Ascending aorta (tissue), 2 donors: ENCODE measurements at regions not wholly inside any gene's neighbourhood (a gene's known extent, or its start where the extent isn't known, plus 50 kb on each side); places are given as distances from the start of the nearest gene placed in this dataset.

Experiments
- DNase-seq, 2 donors: peaks; one replicate each; pipeline ENCODE4 v3.0.0-alpha.2; 2019; ENCODE audit warnings: low spot score in 2 of 2
- H3K27ac ChIP-seq, 2 donors: fragments of 200-600 bp; sonication (generic); one replicate each; pipeline ENCODE4 v1.5.1; 2016 to 2017; ENCODE audit warnings: mild to moderate bottlenecking in 1 of 2
- H3K27me3 ChIP-seq: fragments of 200-600 bp; sonication (generic); one replicate; pipeline ENCODE4 v1.5.1; 2017
- H3K36me3 ChIP-seq, 2 donors: fragments of 200-600 bp; sonication (generic); one replicate each; pipeline ENCODE4 v1.5.1; 2016
- H3K4me1 ChIP-seq, 2 donors: fragments of 200-600 bp; sonication (generic); one replicate each; pipeline ENCODE4 v1.5.1; 2016 to 2017; ENCODE audit warnings: mild to moderate bottlenecking in 1 of 2
- H3K4me3 ChIP-seq, 2 donors: fragments of 200-600 bp; sonication (generic); one replicate each; pipeline ENCODE4 v1.5.1; 2016 to 2017; ENCODE audit warnings: mild to moderate bottlenecking in 1 of 2
- H3K9me3 ChIP-seq, 2 donors: fragments of 200-600 bp; sonication (generic); one replicate each; pipeline ENCODE4 v1.5.1; 2016
- intact Hi-C: fragments of 100-400 bp; cut with DNase I; formaldehyde crosslinking; loops from one replicate; pipeline ENCODE4 v1.15.1; 2023
- TF ChIP-seq, protein P1 (sequence below), 3 experiments: fragments of 200-600 bp in 2 of 3; fragments of 450-650 bp in 1 of 3; sonication (generic) in 2 of 3; IDR thresholded peaks; one replicate each; pipeline ENCODE4 v1.5.1; 2016 to 2019; ENCODE audit warnings: antibody characterized with exemption in 3 of 3, mild to moderate bottlenecking in 1 of 3, moderate library complexity in 1 of 3

GRCh38 chr4:11831739-11832138 lies 403.0 kb upstream of the HS3ST1 start:
- no peaks in the 10 kb centered on the region for H3K27me3 ChIP-seq
- TF ChIP-seq, protein P1, sequence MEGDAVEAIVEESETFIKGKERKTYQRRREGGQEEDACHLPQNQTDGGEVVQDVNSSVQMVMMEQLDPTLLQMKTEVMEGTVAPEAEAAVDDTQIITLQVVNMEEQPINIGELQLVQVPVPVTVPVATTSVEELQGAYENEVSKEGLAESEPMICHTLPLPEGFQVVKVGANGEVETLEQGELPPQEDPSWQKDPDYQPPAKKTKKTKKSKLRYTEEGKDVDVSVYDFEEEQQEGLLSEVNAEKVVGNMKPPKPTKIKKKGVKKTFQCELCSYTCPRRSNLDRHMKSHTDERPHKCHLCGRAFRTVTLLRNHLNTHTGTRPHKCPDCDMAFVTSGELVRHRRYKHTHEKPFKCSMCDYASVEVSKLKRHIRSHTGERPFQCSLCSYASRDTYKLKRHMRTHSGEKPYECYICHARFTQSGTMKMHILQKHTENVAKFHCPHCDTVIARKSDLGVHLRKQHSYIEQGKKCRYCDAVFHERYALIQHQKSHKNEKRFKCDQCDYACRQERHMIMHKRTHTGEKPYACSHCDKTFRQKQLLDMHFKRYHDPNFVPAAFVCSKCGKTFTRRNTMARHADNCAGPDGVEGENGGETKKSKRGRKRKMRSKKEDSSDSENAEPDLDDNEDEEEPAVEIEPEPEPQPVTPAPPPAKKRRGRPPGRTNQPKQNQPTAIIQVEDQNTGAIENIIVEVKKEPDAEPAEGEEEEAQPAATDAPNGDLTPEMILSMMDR (IDR thresholded peaks at IDR 0.05): no peak
- intact Hi-C loops: no loop called here
- H3K36me3 ChIP-seq: no peaks in the 10 kb centered on the region
- H3K9me3 ChIP-seq: no peaks in the 10 kb centered on the region
- H3K4me1 ChIP-seq: no peaks in the 10 kb centered on the region
- no peak overlapping the region for H3K4me3 ChIP-seq
- DNase-seq: no peak
- no peak overlapping the region for H3K27ac ChIP-seq

DNA sequence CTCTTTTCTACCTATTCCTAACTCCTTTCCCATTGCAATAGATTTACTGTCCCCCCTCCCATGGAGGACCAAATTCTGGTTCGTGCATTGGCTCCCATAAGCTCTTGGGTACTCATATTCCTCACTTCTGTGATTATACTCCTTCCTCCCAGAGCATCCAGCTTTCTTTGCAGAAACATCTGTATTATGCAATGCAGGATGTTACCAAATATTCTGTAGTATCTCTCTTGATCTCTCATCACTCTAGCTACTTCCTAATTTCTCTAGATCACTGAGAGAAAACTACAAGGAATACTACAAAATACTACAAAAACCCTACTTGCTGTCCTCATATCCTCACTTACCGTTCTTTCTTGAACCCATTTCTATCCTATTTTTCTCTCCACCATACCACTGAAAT lies 395.9 kb upstream of the HS3ST1 start:
- no peak overlapping the region for H3K27ac ChIP-seq
- intact Hi-C loops: no loop called here
- TF ChIP-seq, protein P1 (IDR thresholded peaks at IDR 0.05): no peak

GRCh38 chr4:11821772-11822430 lies 393.2 kb upstream of the HS3ST1 start:
- no peaks in the 10 kb centered on the region for H3K9me3 ChIP-seq
- no peak overlapping the region for H3K4me3 ChIP-seq
- H3K27me3 ChIP-seq: no peaks in the 10 kb centered on the region
- intact Hi-C loops: no loop called here
- no peak overlapping the region for H3K27ac ChIP-seq
- DNase-seq: no peak
- no peaks in the 10 kb centered on the region for H3K36me3 ChIP-seq
- TF ChIP-seq, protein P1 (IDR thresholded peaks at IDR 0.05): no peak
- H3K4me1 ChIP-seq: no peaks in the 10 kb centered on the region

More for the DNA sequence above, 395.9 kb upstream of the HS3ST1 start:
- H3K4me1 ChIP-seq: no peaks in the 10 kb centered on the region
- no peaks in the 10 kb centered on the region for H3K9me3 ChIP-seq
- H3K36me3 ChIP-seq: no peaks in the 10 kb centered on the region
- no peak overlapping the region for H3K4me3 ChIP-seq
- H3K27me3 ChIP-seq: no peaks in the 10 kb centered on the region
- no peak for DNase-seq

DNA sequence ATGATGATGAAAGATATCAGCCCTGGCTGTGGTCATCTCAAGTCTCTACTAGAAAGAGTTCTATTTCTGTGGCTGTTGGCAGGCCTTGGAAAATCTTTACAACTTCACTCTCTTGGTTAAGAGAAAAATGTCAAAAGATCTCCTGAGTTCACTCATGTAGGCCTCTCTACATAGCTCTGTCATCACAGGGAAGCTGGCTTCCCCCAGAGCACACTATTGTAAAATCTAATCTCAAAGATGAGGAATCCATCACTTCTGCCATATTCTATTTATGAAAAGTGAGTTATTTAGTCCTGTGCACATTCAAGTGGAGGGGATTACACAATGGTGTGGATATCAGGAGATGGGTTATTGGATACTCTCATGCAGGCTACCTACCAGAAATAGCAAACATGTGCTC lies 388.4 kb upstream of the HS3ST1 start:
- no peaks in the 10 kb centered on the region for H3K27me3 ChIP-seq
- H3K27ac ChIP-seq: no peak overlapping the region
- no peaks in the 10 kb centered on the region for H3K9me3 ChIP-seq
- no peak for DNase-seq
- no peaks in the 10 kb centered on the region for H3K4me1 ChIP-seq
- no peak overlapping the region for H3K4me3 ChIP-seq
- no peaks in the 10 kb centered on the region for H3K36me3 ChIP-seq
- TF ChIP-seq, protein P1 (IDR thresholded peaks at IDR 0.05): no peak
- intact Hi-C loops: no loop called here

DNA sequence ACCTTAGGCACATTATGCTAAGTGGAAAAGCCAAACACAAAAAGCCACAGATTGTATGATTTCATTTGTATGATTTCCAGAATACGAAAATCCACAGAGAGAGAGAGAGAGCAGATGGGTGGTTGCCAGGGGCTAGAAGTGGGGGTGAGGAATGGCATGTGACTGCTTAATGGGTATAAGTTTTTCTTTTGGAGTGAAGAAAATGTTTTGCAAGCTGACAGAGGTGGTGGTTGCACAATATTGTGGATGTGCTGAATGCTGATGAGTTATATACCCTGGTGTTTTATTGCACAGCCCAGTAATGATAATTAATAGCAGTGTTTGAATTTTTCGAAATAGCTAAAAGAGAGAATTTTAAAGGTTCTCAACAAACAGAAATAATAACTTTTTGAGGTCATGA lies 386.1 kb upstream of the HS3ST1 start:
- no peaks in the 10 kb centered on the region for H3K9me3 ChIP-seq
- no peak for DNase-seq
- H3K4me1 ChIP-seq: no peaks in the 10 kb centered on the region
- no peaks in the 10 kb centered on the region for H3K27me3 ChIP-seq
- no peaks in the 10 kb centered on the region for H3K36me3 ChIP-seq
- H3K4me3 ChIP-seq: no peak overlapping the region
- TF ChIP-seq, protein P1 (IDR thresholded peaks at IDR 0.05): no peak
- no peak overlapping the region for H3K27ac ChIP-seq
- intact Hi-C loops: no loop called here
